Naive thymus-derived CD4-positive, alpha-beta T cell (primary cell): ENCODE measurements at regions not wholly inside any gene's neighbourhood (a gene's known extent, or its start where the extent isn't known, plus 50 kb on each side); places are given as distances from the start of the nearest gene placed in this dataset.
"Not testable (repeated sequence)": the region's sequence is repeated elsewhere in the genome, so short reads cannot be mapped to it uniquely, and the experiment has no call there.

Source experiments
- ATAC-seq: fragments of 150-1000 bp; cut with Tn5 transposase; 2 replicates; pipeline ENCODE4 v1.10.0; 2021; ENCODE audit warnings: mild to moderate bottlenecking, moderate library complexity
- CTCF ChIA-PET: fragments of 350-600 bp; sonication (Branson Sonifier 250); formaldehyde crosslinking; loops from one replicate; lab custom pipeline; 2021; ENCODE audit warnings: antibody characterized with exemption; lab: Charles Lee
- POLR2A ChIA-PET: fragments of 350-600 bp; sonication (Branson Sonifier 250); formaldehyde crosslinking; loops from one replicate; lab custom pipeline; 2021; ENCODE audit warnings: antibody characterized with exemption, inconsistent platforms; lab: Charles Lee
- DNase-seq, 9 donors: peaks; one replicate each; pipeline versions ENCODE4 v3.0.0 to v3.0.0-alpha.2; 2020 to 2022; ENCODE audit warnings: mixed read lengths in 1 of 9
- H3K27ac ChIP-seq: one replicate; pipeline ENCODE4 v1.7.0; 2013; ENCODE audit warnings: mild to moderate bottlenecking, low read depth, low read length, moderate library complexity
- H3K27me3 ChIP-seq, 2 donors: one replicate each; pipeline ENCODE4 v1.7.0; 2013; ENCODE audit warnings: low read length in 2 of 2, mild to moderate bottlenecking in 2 of 2, moderate library complexity in 2 of 2; ENCODE audit not compliant: control insufficient read depth in 2 of 2, insufficient read depth in 2 of 2
- H3K36me3 ChIP-seq, 3 experiments: 1 replicate in 2 of 3; 2 replicates in 1 of 3; pipeline ENCODE4 v1.7.0; 2013; ENCODE audit warnings: low read length in 3 of 3, mild to moderate bottlenecking in 3 of 3, moderate library complexity in 1 of 3; ENCODE audit not compliant: insufficient read depth in 3 of 3, control insufficient read depth in 2 of 3
- H3K4me1 ChIP-seq, 2 donors: one replicate each; pipeline ENCODE4 v1.7.0; 2013; ENCODE audit warnings: low read length in 2 of 2, mild to moderate bottlenecking in 2 of 2, moderate library complexity in 1 of 2; ENCODE audit not compliant: control insufficient read depth in 2 of 2, insufficient read depth in 2 of 2
- H3K4me3 ChIP-seq: 2 replicates; pipeline ENCODE4 v1.7.0; 2013; ENCODE audit warnings: mild to moderate bottlenecking, low read length
- H3K9me3 ChIP-seq, 3 experiments: 1 replicate in 2 of 3; 2 replicates in 1 of 3; pipeline ENCODE4 v1.7.0; 2013; ENCODE audit warnings: low read length in 3 of 3; ENCODE audit not compliant: control insufficient read depth in 2 of 3
- H3K27ac Mint-ChIP-seq, 9 donors: one replicate each; pipeline ENCODE4 v1.8.0; 2020 to 2022; ENCODE audit warnings: mixed read lengths in 9 of 9, mild to moderate bottlenecking in 8 of 9, moderate library complexity in 5 of 9, inconsistent platforms in 2 of 9
- H3K27me3 Mint-ChIP-seq, 5 donors: one replicate each; pipeline ENCODE4 v1.8.0; 2021 to 2022; ENCODE audit warnings: mixed read lengths in 5 of 5, mild to moderate bottlenecking in 1 of 5
- H3K36me3 Mint-ChIP-seq, 5 donors: one replicate each; pipeline ENCODE4 v1.8.0; 2020 to 2022; ENCODE audit warnings: mixed read lengths in 5 of 5, mild to moderate bottlenecking in 3 of 5, inconsistent platforms in 1 of 5
- H3K4me1 Mint-ChIP-seq, 7 donors: one replicate each; pipeline ENCODE4 v1.8.0; 2020 to 2022; ENCODE audit warnings: mixed read lengths in 7 of 7, mild to moderate bottlenecking in 3 of 7, inconsistent platforms in 1 of 7
- H3K4me3 Mint-ChIP-seq, 10 donors: one replicate each; pipeline ENCODE4 v1.8.0; 2020 to 2022; ENCODE audit warnings: mild to moderate bottlenecking in 10 of 10, mixed read lengths in 10 of 10, moderate library complexity in 6 of 10, inconsistent platforms in 2 of 10
- H3K9me3 Mint-ChIP-seq, 11 donors: one replicate each; pipeline ENCODE4 v1.8.0; 2020 to 2022; ENCODE audit warnings: mixed read lengths in 11 of 11, mild to moderate bottlenecking in 4 of 11, inconsistent platforms in 1 of 11, moderate library complexity in 1 of 11
- intact Hi-C, 2 donors: fragments of 100-400 bp; cut with micrococcal nuclease; formaldehyde crosslinking; loops; one replicate each; pipeline ENCODE4 v1.15.1; 2023

DNA sequence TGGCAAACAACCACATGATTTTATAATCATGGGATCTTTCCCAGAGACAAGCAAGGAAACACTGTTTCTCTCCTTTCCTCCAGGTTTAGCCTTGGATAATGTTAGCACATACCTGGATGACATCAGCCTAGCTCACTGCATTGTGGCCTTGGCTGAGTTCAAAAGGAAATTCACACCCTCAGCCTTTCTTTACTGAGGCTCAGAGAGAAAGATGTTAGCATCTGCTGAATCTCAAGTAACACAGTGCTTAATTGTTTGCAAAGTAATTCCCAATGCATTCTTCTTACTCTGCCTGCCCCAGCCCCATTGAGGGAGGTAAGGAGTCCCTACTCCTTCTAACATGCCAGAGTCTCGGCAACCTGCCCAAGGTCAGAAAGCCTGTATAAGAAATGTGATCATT, 432.2 kb upstream of the LMCD1 start:
- H3K9me3 ChIP-seq: no peaks in the 10 kb centered on the region
- Mint-ChIP-seq H3K27me3 (no peaks in the 10 kb centered on the region), H3K4me1 (peaks cover 0 to 2% (median 0%) of the 10 kb centered on the region in 7 donors), H3K27ac (no peak overlapping the region), H3K4me3 (no peak overlapping the region), H3K9me3 (peaks cover 0 to 11% (median 6%) of the 10 kb centered on the region in 11 donors), H3K36me3 (no peaks in the 10 kb centered on the region)
- ChIA-PET CTCF (no interaction called here), POLR2A (no interaction called here)
- DNase-seq: no peak
- intact Hi-C loops: no loop called here
- no peaks in the 10 kb centered on the region for H3K36me3 ChIP-seq
- no peaks in the 10 kb centered on the region for H3K27me3 ChIP-seq
- H3K4me1 ChIP-seq: no peaks in the 10 kb centered on the region
- no peak overlapping the region for H3K4me3 ChIP-seq
- H3K27ac ChIP-seq: no peak overlapping the region
- ATAC-seq: no peak

DNA sequence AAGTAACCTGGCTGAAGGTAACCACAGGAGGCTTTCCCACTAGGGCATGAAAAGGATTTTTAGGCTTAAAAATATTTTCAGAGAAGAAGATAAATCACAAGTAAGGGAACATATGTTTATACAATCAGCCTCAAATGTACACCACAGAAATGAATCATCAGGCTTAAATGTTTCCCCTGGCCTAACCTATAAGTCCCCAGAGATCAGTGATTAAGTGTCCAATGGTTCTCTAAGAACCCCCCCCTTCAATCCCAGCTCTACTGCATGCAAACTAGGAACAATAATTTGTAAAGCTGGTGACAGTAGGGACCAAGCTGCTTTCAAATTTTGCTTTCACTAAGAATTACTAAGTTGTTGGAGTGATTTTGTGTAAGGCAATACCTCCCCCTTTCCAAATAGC, 431.6 kb upstream of the LMCD1 start:
- H3K4me3 Mint-ChIP-seq: no peak overlapping the region
- ChIA-PET CTCF (no interaction called here), POLR2A (no interaction called here)
- H3K9me3 Mint-ChIP-seq: peaks cover 0 to 11% (median 5%) of the 10 kb centered on the region in 11 donors
- no peaks in the 10 kb centered on the region for H3K36me3 Mint-ChIP-seq
- H3K27me3 ChIP-seq: no peaks in the 10 kb centered on the region
- H3K9me3 ChIP-seq: no peaks in the 10 kb centered on the region
- no peaks in the 10 kb centered on the region for H3K36me3 ChIP-seq
- no peak overlapping the region for H3K4me3 ChIP-seq
- intact Hi-C loops: no loop called here
- H3K4me1 ChIP-seq: no peaks in the 10 kb centered on the region
- DNase-seq (no peak), ATAC-seq (no peak)
- H3K4me1 Mint-ChIP-seq: peaks cover 0 to 2% (median 0%) of the 10 kb centered on the region in 7 donors
- H3K27me3 Mint-ChIP-seq: no peaks in the 10 kb centered on the region
- H3K27ac ChIP-seq: no peak overlapping the region
- H3K27ac Mint-ChIP-seq: no peak overlapping the region

DNA sequence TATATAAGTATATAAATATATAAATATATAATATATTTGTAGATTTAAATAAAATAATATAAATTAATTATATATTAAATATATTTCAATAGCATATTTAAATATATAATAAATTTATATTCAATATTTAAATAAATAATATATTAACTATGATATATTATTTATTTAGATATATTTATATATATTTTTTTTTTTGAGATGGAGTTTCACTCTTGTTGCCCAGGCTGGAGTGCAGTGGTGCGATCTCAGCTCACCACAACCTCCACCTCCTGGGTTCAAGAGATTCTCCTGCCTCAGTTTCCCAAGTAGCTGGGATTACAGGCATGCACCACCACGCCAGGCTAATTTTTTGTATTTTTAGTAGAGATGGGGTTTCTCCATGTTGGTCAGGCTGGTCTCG, 426.9 kb upstream of the LMCD1 start:
- DNase-seq, H3K9me3 ChIP-seq, POLR2A ChIA-PET, H3K36me3 ChIP-seq, H3K4me1 Mint-ChIP-seq, H3K36me3 Mint-ChIP-seq, H3K9me3 Mint-ChIP-seq, ATAC-seq, H3K27ac Mint-ChIP-seq, intact Hi-C loops, H3K4me1 ChIP-seq, H3K27me3 ChIP-seq, CTCF ChIA-PET, H3K27ac ChIP-seq, H3K4me3 Mint-ChIP-seq, H3K4me3 ChIP-seq, H3K27me3 Mint-ChIP-seq: not testable (repeated sequence)

DNA sequence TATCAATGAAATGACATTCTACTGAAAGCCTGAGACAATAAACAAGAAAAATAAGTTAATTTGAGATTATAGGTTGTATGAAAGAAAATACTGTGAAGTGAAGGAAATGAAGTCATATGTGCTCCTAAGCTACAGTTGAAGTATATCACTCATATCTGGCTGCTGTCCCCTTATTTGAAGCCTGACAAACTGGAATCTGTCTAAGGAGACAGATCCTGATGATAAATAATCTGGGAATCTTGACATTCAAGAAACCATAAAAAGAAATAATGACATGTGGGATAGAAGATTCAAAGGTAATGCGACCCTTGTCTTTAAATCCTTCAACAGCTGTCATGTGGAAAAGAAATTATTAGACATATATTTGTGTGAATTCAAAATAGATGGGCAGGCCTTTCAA, 424.5 kb upstream of the LMCD1 start:
- DNase-seq: no peak
- no peak overlapping the region for H3K27ac Mint-ChIP-seq
- CTCF ChIA-PET: no interaction called here

DNA sequence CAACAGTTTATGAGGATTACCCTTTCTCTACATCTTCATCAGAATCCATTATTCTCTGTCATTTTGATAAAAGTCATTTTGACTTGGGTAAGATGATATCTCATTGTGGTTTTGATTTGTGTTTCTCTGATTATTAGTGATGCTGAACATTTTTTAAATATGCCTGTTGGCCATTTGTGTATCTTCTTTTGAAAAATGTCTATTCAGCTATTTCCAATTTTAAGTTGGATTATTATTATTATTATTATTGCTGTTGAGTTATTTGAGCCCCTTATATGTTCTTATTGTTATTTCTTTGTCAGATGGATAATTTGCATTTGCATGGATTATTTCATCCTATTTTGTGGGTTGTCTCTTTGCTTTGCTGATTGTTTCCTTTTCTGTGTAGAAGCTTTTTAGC, 421.2 kb upstream of the LMCD1 start:
- ATAC-seq: no peak
- Mint-ChIP-seq H3K36me3 (peaks cover 0 to 10% (median 0%) of the 10 kb centered on the region in 5 donors), H3K27ac (no peak overlapping the region), H3K9me3 (peaks cover 0 to 15% (median 3%) of the 10 kb centered on the region in 11 donors), H3K27me3 (no peaks in the 10 kb centered on the region), H3K4me3 (no peak overlapping the region), H3K4me1 (peaks cover 0 to 21% (median 6%) of the 10 kb centered on the region in 7 donors)
- Histone ChIP-seq H3K4me3 (no peak overlapping the region), H3K27me3 (no peaks in the 10 kb centered on the region), H3K36me3 (no peaks in the 10 kb centered on the region), H3K9me3 (no peaks in the 10 kb centered on the region), H3K27ac (no peak overlapping the region), H3K4me1 (no peaks in the 10 kb centered on the region)
- ChIA-PET CTCF (no interaction called here), POLR2A (no interaction called here)
- intact Hi-C loops: no loop called here
- no peak for DNase-seq

More for the DNA sequence above, 424.5 kb upstream of the LMCD1 start:
- ATAC-seq: no peak
- POLR2A ChIA-PET: no interaction called here
- Mint-ChIP-seq H3K9me3 (peaks cover 0 to 9% (median 0%) of the 10 kb centered on the region in 11 donors), H3K4me1 (peaks cover 0 to 1% (median 0%) of the 10 kb centered on the region in 7 donors), H3K27me3 (no peaks in the 10 kb centered on the region), H3K36me3 (peaks cover 0 to 3% (median 0%) of the 10 kb centered on the region in 5 donors), H3K4me3 (no peak overlapping the region)
- H3K27ac ChIP-seq: no peak overlapping the region
- no peaks in the 10 kb centered on the region for H3K27me3 ChIP-seq
- intact Hi-C loops: no loop called here
- no peak overlapping the region for H3K4me3 ChIP-seq
- H3K9me3 ChIP-seq: no peaks in the 10 kb centered on the region
- H3K36me3 ChIP-seq: no peaks in the 10 kb centered on the region
- no peaks in the 10 kb centered on the region for H3K4me1 ChIP-seq

DNA sequence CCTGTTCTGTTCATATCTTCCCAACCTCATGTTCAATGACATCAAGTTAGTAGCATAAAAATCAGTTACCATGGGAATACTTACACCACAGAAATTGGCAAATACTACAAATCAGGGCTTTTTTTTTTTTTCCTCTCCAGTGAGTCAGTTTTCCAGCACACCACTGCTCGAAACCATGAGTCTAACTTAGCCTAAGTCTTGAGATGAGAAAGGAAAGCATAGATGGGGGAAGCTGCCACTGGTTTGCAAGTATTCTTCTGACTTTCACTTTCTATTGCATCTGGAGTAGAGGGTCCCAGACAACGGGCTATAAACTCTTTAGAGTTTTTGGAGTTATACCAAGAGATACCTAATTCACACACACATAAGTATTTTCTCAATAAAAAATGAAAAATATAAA, 416.1 kb upstream of the LMCD1 start:
- ChIA-PET CTCF (no interaction called here), POLR2A (no interaction called here)
- peaks cover 0 to 22% (median 6%) of the 10 kb centered on the region in 7 donors for H3K4me1 Mint-ChIP-seq
- no peak for DNase-seq
- Histone ChIP-seq H3K27ac (no peak overlapping the region), H3K4me3 (no peak overlapping the region), H3K9me3 (no peaks in the 10 kb centered on the region), H3K27me3 (no peaks in the 10 kb centered on the region), H3K36me3 (no peaks in the 10 kb centered on the region), H3K4me1 (no peaks in the 10 kb centered on the region)
- H3K27ac Mint-ChIP-seq: no peak overlapping the region
- no peak for ATAC-seq
- no peaks in the 10 kb centered on the region for H3K27me3 Mint-ChIP-seq
- H3K4me3 Mint-ChIP-seq: no peak overlapping the region
- peaks cover 0 to 9% (median 3%) of the 10 kb centered on the region in 11 donors for H3K9me3 Mint-ChIP-seq
- intact Hi-C loops: no loop called here
- peaks cover 0 to 7% (median 0%) of the 10 kb centered on the region in 5 donors for H3K36me3 Mint-ChIP-seq

DNA sequence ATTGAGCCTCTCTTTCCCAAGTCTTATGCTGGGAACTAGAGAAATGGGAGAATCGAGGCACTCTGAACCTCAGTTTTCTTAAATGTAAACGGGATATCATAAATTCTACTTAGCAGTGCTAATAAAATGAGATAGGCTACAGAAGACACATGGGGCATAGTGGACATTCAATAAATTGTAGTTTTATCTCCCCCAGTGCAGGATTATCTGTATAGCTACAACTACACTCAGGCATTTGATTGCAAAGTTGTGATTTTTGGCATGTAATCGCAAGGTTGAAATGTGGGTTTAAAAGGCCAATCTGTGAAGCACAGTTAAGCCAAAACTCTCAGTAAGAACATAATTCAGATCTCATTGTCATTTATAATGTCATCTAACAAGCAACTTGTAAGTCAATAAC, 413.7 kb upstream of the LMCD1 start:
- Histone ChIP-seq H3K36me3 (no peaks in the 10 kb centered on the region), H3K27me3 (no peaks in the 10 kb centered on the region), H3K4me1 (no peaks in the 10 kb centered on the region), H3K27ac (no peak overlapping the region), H3K9me3 (no peaks in the 10 kb centered on the region), H3K4me3 (no peak overlapping the region)
- Mint-ChIP-seq H3K27me3 (no peaks in the 10 kb centered on the region), H3K9me3 (peaks cover 0 to 9% (median 3%) of the 10 kb centered on the region in 11 donors), H3K27ac (no peak overlapping the region), H3K4me1 (peaks cover 0 to 22% (median 6%) of the 10 kb centered on the region in 7 donors), H3K4me3 (no peak overlapping the region), H3K36me3 (peaks cover 0 to 7% (median 0%) of the 10 kb centered on the region in 5 donors)
- ChIA-PET CTCF (no interaction called here), POLR2A (no interaction called here)
- no peak for ATAC-seq
- DNase-seq: no peak
- intact Hi-C loops: no loop called here
